ENCODE measurements at regions not wholly inside any gene's neighbourhood (a gene's known extent, or its start where the extent isn't known, plus 50 kb on each side); places are given as distances from the start of the nearest gene placed in this dataset.

GRCh38 chr11:104435494-104435893, 271.5 kb upstream of the PDGFD start:
- H3K27ac ChIP-seq = no peak overlapping the region
- no peak for DNase-seq
- H3K4me1 ChIP-seq = no peaks in the 10 kb centered on the region
- H3K9me3 ChIP-seq = no peaks in the 10 kb centered on the region
- H3K4me3 ChIP-seq = no peak overlapping the region
- intact Hi-C loops (cut with DNase I) = no loop called here
- no peaks in the 10 kb centered on the region for H3K36me3 ChIP-seq
- no peaks in the 10 kb centered on the region for H3K27me3 ChIP-seq
- TF ChIP-seq POLR2A (IDR thresholded peaks at IDR 0.05) (no peak), CTCF (IDR thresholded peaks at IDR 0.05) (no peak)

- no peak overlapping the region for H3K4me3 ChIP-seq
- no peak for DNase-seq
- no peaks in the 10 kb centered on the region for H3K27me3 ChIP-seq
- WGBS, 2 donors = 90 to 92% methylated on average over 3 of the region's 3 CpGs
- intact Hi-C loops (cut with DNase I) = no loop called here
- H3K4me1 ChIP-seq = no peaks in the 10 kb centered on the region
- H3K36me3 ChIP-seq = no peaks in the 10 kb centered on the region
- no peaks in the 10 kb centered on the region for H3K9me3 ChIP-seq
- no peak for TF ChIP-seq CTCF (IDR thresholded peaks at IDR 0.05)
- TF ChIP-seq POLR2A (IDR thresholded peaks at IDR 0.05) = no peak
- no peak overlapping the region for H3K27ac ChIP-seq
These were observed 269.8 kb upstream of the PDGFD start for GRCh38 chr11:104433751-104434150.

- WGBS, 2 donors = 80 to 93% methylated on average over 1 of the region's 1 CpG
- intact Hi-C loops (cut with DNase I) = no loop called here
These were observed 269.0 kb upstream of the PDGFD start for GRCh38 chr11:104432981-104433380.

GRCh38 chr11:104432526-104432925, 268.6 kb upstream of the PDGFD start:
- Histone ChIP-seq H3K4me1 (no peaks in the 10 kb centered on the region), H3K36me3 (no peaks in the 10 kb centered on the region), H3K4me3 (no peak overlapping the region), H3K27me3 (no peaks in the 10 kb centered on the region), H3K27ac (no peak overlapping the region), H3K9me3 (no peaks in the 10 kb centered on the region)
- TF ChIP-seq POLR2A (IDR thresholded peaks at IDR 0.05) = no peak
- TF ChIP-seq CTCF (IDR thresholded peaks at IDR 0.05) = no peak
- intact Hi-C loops (cut with DNase I) = no loop called here
- 72 to 77% methylated on average over 4 of the region's 4 CpGs for WGBS, 2 donors
- DNase-seq = no peak

More at GRCh38 chr11:104432981-104433380, 269.0 kb upstream of the PDGFD start:
- no peak overlapping the region for H3K27ac ChIP-seq
- no peaks in the 10 kb centered on the region for H3K9me3 ChIP-seq
- H3K27me3 ChIP-seq = no peaks in the 10 kb centered on the region
- no peak overlapping the region for H3K4me3 ChIP-seq
- H3K36me3 ChIP-seq = no peaks in the 10 kb centered on the region
- TF ChIP-seq POLR2A (IDR thresholded peaks at IDR 0.05) = no peak
- TF ChIP-seq CTCF (IDR thresholded peaks at IDR 0.05) = no peak
- DNase-seq = no peak
- H3K4me1 ChIP-seq = no peaks in the 10 kb centered on the region

- intact Hi-C loops (cut with DNase I) = no loop called here
- H3K27ac ChIP-seq = no peak overlapping the region
- TF ChIP-seq CTCF (IDR thresholded peaks at IDR 0.05) (no peak), POLR2A (IDR thresholded peaks at IDR 0.05) (no peak)
- 94 to 100% methylated on average over 1 to 6 of the region's 23 CpGs for WGBS, 2 donors
- H3K4me1 ChIP-seq = no peaks in the 10 kb centered on the region
- H3K4me3 ChIP-seq = no peak overlapping the region
- DNase-seq = no peak
- no peaks in the 10 kb centered on the region for H3K9me3 ChIP-seq
- H3K27me3 ChIP-seq = no peaks in the 10 kb centered on the region
- H3K36me3 ChIP-seq = no peaks in the 10 kb centered on the region
These were observed 258.5 kb upstream of the PDGFD start for GRCh38 chr11:104422324-104422944.
